ENCODE measurements at regions not wholly inside any gene's neighbourhood (a gene's known extent, or its start where the extent isn't known, plus 50 kb on each side); places are given as distances from the start of the nearest gene placed in this dataset.

GRCh38 chr18:73719611-73720010 lies 428.0 kb downstream of the FBXO15 start:
- DNase-seq, result peak; percentile 8

- no peak for DNase-seq
Observed at GRCh38 chr18:73717570-73717969, 430.1 kb downstream of the FBXO15 start.

GRCh38 chr18:73715210-73715670 lies 432.4 kb downstream of the FBXO15 start:
- no peak for DNase-seq

GRCh38 chr18:73714466-73714865 lies 433.2 kb downstream of the FBXO15 start:
- no peak for DNase-seq

GRCh38 chr18:73711256-73711655 lies 436.4 kb downstream of the FBXO15 start:
- peak; percentile 21 for DNase-seq

GRCh38 chr18:73708591-73708990 lies 439.0 kb downstream of the FBXO15 start:
- DNase-seq, result no peak

GRCh38 chr18:73707035-73707434 lies 440.6 kb downstream of the FBXO15 start:
- no peak for DNase-seq

- DNase-seq, result no peak
Observed at GRCh38 chr18:73697353-73697752, 450.3 kb downstream of the FBXO15 start.

- DNase-seq, result no peak
Observed at GRCh38 chr18:73696698-73697097, 450.9 kb downstream of the FBXO15 start.

GRCh38 chr18:73696171-73696570 lies 451.5 kb downstream of the FBXO15 start:
- DNase-seq, result no peak

GRCh38 chr18:73693091-73693490 lies 454.5 kb downstream of the FBXO15 start:
- no peak for DNase-seq

- DNase-seq, result no peak
Observed at GRCh38 chr18:73691624-73692023, 456.0 kb downstream of the FBXO15 start.

- no peak for DNase-seq
Observed at GRCh38 chr18:73691118-73691517, 456.5 kb downstream of the FBXO15 start.

- no peak for DNase-seq
Observed at GRCh38 chr18:73690222-73690621, 457.4 kb downstream of the FBXO15 start.

- no peak for DNase-seq
Observed at GRCh38 chr18:73688851-73689711, 458.6 kb downstream of the FBXO15 start.

- no peak for DNase-seq
Observed at GRCh38 chr18:73688161-73688560, 459.5 kb downstream of the FBXO15 start.

- no peak for DNase-seq
Observed at GRCh38 chr18:73684647-73685046, 463.0 kb downstream of the FBXO15 start.

GRCh38 chr18:73683409-73684238 lies 464.0 kb downstream of the FBXO15 start:
- no peak for DNase-seq

GRCh38 chr18:73681912-73682311 lies 465.7 kb downstream of the FBXO15 start:
- no peak for DNase-seq

GRCh38 chr18:73681398-73681797 lies 466.2 kb downstream of the FBXO15 start:
- DNase-seq, result no peak

GRCh38 chr18:73679941-73680712 lies 467.5 kb downstream of the FBXO15 start:
- DNase-seq, result no peak

GRCh38 chr18:73677450-73677849 lies 470.2 kb downstream of the FBXO15 start:
- DNase-seq, result no peak
